Lower leg skin (tissue), 3 donors: ENCODE measurements at regions not wholly inside any gene's neighbourhood (a gene's known extent, or its start where the extent isn't known, plus 50 kb on each side); places are given as distances from the start of the nearest gene placed in this dataset.

Source experiments
- POLR2A ChIP-seq, 2 donors: fragments of 450-650 bp; IDR thresholded peaks; one replicate each; pipeline ENCODE4 v1.6.1; 2016 to 2017; ENCODE audit warnings: antibody characterized with exemption in 2 of 2, mild to moderate bottlenecking in 1 of 2, moderate library complexity in 1 of 2
- TF ChIP-seq, protein P1 (sequence below), 3 donors: fragments of 450-650 bp; IDR thresholded peaks; one replicate each; pipeline ENCODE4 v1.5.1; 2016; ENCODE audit warnings: antibody characterized with exemption in 3 of 3, mild to moderate bottlenecking in 3 of 3, moderate library complexity in 2 of 3

DNA sequence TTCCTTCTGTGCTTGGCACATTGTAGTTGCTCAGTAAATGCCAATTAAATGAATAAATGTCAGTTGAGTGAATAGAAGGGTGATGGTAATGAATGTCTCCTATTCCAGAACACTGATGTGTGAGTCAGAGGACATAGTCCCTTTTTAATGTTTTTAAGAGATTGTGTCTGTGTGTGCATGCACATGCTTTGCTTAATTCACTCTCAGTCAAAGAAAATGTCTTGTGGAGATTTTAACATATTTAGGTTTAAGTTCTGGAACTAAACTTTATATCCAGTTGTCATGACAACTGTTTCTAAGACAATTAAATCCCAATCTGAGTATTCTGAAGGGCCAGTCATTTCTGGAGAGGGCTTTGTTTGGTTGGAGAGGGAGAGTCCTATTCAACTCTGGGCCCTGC, 255.3 kb upstream of the CDH11 start:
- TF ChIP-seq, protein P1, sequence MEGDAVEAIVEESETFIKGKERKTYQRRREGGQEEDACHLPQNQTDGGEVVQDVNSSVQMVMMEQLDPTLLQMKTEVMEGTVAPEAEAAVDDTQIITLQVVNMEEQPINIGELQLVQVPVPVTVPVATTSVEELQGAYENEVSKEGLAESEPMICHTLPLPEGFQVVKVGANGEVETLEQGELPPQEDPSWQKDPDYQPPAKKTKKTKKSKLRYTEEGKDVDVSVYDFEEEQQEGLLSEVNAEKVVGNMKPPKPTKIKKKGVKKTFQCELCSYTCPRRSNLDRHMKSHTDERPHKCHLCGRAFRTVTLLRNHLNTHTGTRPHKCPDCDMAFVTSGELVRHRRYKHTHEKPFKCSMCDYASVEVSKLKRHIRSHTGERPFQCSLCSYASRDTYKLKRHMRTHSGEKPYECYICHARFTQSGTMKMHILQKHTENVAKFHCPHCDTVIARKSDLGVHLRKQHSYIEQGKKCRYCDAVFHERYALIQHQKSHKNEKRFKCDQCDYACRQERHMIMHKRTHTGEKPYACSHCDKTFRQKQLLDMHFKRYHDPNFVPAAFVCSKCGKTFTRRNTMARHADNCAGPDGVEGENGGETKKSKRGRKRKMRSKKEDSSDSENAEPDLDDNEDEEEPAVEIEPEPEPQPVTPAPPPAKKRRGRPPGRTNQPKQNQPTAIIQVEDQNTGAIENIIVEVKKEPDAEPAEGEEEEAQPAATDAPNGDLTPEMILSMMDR (IDR thresholded peaks at IDR 0.05), result no peak
- TF ChIP-seq POLR2A (IDR thresholded peaks at IDR 0.05), result no peak
